ENCODE measurements at regions not wholly inside any gene's neighbourhood (a gene's known extent, or its start where the extent isn't known, plus 50 kb on each side); places are given as distances from the start of the nearest gene placed in this dataset.

GRCh38 chr6:167643223-167643622 lies 183.5 kb upstream of the AFDN start:
- no peak for DNase-seq

DNA sequence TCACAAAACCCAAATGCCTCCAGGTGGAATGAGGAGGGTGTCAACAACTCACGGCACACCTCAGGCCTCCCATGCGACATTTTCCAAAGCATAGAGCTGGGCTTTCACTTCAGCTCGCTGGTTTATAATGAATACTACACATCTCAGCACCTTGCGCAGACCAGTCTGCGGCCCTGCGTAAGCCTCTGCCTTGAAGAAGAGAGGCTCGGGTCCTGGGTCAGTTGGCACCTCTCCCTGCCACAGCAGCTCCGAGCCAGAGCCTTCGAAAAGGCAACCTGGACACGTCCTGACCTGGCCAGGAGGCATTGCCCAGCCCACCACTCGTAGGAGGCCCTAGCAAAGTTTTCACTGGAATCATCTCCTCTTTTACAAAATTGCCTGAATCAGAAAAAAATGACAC lies 183.0 kb upstream of the AFDN start:
- DNase-seq, result no peak

DNA sequence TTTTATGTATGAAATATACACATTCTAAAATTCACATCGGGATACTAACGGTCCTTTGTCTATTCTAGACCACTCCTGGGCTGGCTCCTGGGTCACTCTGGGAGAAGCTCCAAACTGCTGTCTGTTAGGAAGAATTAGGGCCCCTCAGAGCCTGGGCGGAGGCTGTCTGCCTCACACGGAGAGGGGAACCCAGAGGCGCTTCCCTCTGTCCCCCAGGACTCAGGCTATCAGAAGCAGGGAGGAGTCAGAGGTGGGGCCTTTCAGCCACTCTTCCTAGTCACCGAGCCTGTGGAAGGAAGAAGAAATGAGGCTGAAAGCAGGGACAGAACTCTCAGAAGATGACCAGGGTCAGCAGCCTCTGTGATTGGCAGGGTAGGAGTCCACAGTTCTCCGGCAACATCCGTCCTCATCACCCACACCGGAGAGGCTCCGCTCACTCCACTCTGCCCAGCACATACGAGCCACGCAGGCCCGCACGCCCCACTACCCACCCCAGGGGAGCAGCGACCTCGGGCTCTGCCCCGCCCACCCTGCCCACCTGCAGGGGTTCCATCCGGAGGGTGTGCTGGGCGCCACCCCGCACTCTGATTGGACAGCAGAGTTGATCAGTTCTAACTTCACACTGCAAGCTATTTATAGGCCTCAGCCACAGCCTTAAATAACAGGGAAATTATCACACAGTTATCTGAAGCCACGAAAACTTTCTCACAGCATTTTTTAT lies 182.1 kb upstream of the AFDN start:
- no peak for DNase-seq

DNA sequence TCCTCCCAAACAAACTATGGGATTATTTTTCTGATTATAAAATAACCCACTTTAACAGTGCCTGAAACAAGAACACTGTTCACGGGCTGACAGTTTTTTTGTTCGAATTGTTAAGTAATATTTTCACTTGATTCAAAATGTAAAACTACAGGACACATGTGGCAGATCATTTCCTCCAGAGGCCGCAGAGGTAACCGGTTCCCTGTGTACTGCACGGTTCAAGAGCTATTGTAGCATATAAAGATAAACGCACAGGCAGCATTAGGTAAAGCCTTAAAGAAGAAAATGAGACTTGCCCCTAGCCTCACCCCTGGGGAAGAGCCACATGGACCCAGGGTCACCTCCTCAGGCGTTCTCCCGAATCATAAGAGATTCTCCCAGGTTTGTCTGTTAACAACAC lies 181.3 kb upstream of the AFDN start:
- no peak for DNase-seq

DNA sequence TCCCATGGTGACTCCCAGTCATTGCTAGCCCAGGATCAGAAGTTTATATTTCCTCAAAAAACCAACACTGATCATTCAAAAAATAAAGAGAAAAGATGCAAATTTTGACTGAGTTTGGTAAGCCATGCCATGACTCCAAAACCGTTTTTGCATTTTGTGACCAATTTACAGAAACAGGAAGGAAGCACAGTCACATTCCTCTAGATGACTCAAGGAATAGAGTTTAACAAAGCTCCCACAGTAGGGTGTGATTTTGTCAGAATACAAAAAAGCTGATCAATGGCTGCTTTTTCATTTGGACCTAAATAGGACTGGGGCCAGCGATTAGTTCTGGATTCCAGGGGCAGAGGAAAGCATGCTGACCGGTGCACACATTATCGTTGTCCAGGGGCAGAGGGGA lies 179.4 kb upstream of the AFDN start:
- peak; percentile 63 for DNase-seq

GRCh38 chr6:167647737-167648470 lies 178.8 kb upstream of the AFDN start:
- no peak for DNase-seq

- peak; percentile 42 for DNase-seq
Measured at GRCh38 chr6:167648501-167649278, 178.0 kb upstream of the AFDN start.

- DNase-seq, result no peak
Measured at GRCh38 chr6:167649476-167649875, 177.2 kb upstream of the AFDN start.

DNA sequence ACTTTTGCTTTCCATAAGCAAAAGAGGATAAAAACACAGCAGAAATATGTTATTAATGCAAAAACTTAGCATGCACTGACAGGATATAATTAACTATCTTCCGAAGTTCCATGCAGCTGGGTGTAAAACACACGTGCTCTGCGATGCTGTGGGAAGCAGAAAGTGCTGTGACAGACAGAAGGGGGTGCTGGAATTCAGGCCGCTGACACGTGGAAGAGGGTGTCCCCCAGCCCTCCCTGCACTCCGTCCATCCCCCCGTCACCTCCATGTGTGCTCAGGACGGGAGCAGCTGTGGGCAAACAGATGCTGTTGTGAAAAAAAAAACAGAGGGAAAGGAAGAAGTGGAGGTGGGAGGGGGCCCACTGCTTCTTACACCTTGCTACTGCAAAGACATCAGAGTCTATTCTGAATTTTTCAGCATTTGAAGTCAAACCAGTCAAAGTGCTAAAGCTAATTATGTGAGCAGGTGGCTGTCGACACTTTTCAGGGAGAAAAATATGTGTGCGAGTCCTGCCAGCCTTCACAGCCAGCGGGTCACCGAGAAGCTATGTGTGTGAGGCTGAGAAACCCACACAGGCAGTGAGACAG lies 175.9 kb upstream of the AFDN start:
- no peak for DNase-seq

DNA sequence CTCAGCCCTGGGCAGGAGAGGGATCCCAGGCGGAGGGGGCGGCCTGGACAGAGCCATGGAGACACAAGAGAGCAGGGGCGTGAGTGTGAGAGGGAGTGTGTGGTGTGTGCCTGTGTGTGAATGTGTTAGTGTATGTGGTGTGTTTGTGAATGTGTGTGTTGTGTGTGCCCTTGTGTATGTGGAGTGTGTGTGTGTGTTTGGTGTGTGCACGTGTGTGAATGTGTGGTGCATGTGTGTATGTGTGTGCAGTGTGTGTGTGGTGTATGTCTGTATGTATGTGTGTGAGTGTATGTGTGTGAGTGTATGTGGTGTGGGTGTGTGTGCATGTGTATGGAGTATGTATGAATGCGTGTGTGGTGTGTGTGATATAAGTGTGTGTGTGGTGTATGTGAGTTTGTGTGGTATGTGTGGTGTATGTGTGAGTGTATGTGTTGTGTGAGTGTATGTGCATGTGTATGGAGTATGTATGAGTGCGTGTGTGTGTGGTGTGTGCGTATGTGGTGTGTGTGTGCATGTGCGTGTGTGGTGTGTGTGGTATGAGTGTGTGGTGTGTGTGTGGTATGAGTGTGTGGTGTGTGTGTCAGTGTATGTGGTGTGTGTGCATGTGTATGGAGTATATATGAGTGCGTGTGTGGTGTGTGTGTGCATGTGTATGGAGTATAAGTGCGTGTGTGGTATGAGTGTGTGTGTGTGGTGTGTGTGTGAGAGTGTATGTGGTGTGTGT lies 175.2 kb upstream of the AFDN start:
- no peak for DNase-seq

DNA sequence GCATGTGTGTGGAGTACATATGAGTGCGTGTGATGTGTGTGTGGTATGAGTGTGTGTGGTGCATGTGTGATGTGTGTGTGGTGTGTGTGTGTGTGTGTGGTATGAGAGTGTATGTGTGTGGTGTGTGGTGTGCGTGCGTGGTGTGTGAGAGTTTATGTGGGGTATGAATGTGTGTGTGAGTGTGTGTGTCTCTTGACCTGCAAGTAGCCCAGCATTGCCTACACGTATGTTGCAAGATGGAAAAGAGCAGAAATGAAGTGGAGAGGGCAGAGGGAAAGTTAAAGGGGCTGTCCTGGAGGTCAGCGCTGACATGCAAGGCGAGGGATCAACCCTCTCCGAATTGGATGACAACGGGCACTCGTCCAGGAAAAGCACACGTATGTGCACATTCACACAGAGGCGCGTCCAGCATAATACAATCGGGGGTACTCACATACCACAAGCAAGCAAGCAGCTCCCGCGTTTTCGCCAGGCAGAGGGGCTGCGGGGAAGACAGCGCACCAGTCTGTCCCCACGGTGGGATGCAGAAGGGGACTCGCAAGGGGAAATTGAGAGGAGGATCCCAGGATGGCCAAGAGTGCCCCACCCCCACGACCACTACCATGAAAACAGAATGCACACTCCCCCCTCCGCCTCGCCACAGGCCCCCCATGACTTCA lies 174.5 kb upstream of the AFDN start:
- DNase-seq, result no peak

DNA sequence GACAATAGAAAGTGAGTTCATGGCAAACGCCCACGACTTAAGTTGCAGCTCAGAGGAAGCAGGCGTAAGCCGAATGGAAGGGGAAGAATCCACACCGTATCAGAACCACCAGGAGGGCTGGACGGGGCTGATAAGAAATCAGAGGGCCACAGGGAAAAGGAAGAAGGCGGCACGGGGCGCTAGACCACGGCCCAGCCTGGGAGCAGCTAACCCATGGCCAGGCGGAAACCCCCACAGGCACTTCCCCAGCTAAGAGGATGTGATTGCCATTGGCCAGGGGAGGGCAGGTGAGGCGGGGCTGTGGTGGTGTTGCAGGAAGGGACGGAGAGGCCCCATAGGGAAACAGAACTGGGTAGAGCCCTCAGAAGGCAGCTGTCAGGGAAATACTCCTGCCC lies 174.0 kb upstream of the AFDN start:
- DNase-seq, result peak; percentile 42

GRCh38 chr6:167653561-167653960 lies 173.2 kb upstream of the AFDN start:
- no peak for DNase-seq

DNA sequence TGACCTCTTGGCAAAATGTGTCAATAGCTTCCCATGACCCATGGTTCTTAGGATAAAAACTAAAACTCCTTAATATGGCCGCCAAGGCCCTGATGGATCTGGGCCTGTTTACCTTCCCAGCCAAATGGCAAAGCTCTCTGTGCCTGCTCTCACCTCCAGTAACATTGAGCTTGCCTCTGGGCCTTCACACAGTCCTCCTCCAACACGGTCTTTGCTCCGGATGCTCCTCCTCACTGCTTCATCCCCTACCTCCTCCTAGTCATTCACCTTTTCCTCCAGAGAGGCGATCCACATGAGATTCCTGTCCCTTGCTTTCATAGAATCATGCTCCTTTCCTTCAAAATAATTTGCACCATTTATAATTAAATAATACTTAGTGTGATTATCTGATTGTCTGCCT lies 172.3 kb upstream of the AFDN start:
- DNase-seq, result no peak

GRCh38 chr6:167655174-167655821 lies 171.4 kb upstream of the AFDN start:
- no peak for DNase-seq

GRCh38 chr6:167658106-167658505 lies 168.6 kb upstream of the AFDN start:
- no peak for DNase-seq

DNA sequence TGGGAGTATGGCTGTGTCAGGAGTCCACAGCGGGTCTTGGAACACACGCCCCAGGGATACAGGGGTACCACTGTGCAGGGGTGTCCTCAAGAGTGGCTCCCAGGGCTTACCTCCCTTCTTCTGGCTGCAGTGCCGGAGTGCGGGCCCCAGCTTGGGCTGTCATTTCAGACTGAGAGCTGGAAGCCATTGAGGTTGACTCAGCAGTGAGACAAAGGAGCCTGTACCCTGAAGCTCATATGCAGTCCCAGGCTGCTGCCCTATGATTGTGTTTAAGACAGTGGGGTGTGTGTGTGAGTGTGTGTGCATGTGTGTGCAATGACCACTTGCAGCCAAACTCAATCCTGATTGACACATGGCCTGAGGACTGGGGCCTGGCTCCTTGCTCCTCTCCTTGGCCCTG lies 167.7 kb upstream of the AFDN start:
- DNase-seq, result no peak

- no peak for DNase-seq
Measured at GRCh38 chr6:167660424-167660823, 166.3 kb upstream of the AFDN start.

- DNase-seq, result no peak
Measured at GRCh38 chr6:167660944-167661551, 165.7 kb upstream of the AFDN start.

DNA sequence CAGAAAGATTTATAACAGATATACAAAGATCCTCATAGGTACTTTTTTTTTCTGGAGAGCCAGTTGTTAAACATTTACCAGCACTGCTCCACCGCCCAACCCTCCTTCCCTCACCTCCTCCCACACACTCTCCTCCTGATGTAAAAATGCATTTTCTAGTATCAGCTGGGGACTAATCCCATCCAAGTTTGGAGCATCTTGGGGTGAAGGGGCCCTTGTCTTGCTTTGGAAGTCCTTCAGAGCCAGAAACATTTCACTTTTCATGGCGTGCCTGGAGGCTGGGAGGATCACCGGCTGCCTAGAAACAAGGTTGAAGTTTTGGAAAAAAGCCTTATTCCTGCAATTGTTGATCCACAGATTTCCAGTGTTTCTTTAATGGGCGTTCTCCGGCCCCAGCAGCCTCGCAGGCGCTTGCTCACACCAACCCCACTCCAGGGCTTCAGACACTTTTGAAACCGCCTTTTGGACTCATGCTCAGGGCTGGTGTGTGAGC lies 165.1 kb upstream of the AFDN start:
- no peak for DNase-seq
